IPS-NIHi11 (cell line): ENCODE measurements at regions not wholly inside any gene's neighbourhood (a gene's known extent, or its start where the extent isn't known, plus 50 kb on each side); places are given as distances from the start of the nearest gene placed in this dataset.

Experiments used
- DNase-seq: peaks from one replicate; pipeline ENCODE4 v3.0.0; 2012; ENCODE audit warnings: mixed read lengths, low spot score

GRCh38 chr1:192002063-192002462, 156.2 kb upstream of the RGS18 start:
- DNase-seq = no peak

DNA sequence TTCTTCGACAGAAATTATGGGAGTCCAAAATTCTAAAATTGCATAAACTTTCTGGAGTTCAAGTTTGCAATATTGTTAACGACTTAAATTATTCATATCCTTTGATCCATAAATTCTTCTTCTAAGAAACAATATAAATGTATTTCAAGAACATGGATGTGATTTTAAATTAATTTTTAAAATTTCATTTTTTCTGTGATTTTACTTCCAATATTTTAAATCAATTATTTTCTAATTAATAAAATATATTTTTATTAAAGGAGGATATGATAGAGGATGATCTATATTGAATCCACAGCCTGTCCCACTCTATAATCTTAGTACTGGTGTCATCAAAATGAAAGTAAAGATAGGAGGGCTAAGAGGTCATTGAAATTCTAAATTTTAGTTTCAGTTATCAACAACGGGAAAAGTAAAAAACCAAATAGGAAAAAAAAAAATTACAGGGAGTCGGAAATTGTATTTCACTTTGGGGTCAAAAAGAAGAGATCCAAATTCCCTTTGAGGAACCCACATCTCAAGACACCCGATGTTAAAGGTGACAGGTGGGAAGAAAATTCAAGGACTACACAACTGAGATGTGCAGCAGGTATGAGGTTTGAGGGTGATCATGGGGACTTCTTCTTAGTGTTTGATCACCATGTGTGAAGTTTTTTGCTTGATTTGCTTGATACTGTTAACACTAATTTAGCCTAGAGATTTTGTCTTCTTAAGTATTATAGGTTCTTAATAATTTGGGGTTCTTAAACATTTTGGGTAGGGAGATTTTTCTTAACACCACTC, 154.8 kb upstream of the RGS18 start:
- DNase-seq = no peak

- no peak for DNase-seq
Observed at GRCh38 chr1:192005976-192006375, 152.3 kb upstream of the RGS18 start.

- no peak for DNase-seq
Observed at GRCh38 chr1:192008281-192008825, 149.9 kb upstream of the RGS18 start.

- no peak for DNase-seq
Observed at GRCh38 chr1:192010406-192010805, 147.9 kb upstream of the RGS18 start.

DNA sequence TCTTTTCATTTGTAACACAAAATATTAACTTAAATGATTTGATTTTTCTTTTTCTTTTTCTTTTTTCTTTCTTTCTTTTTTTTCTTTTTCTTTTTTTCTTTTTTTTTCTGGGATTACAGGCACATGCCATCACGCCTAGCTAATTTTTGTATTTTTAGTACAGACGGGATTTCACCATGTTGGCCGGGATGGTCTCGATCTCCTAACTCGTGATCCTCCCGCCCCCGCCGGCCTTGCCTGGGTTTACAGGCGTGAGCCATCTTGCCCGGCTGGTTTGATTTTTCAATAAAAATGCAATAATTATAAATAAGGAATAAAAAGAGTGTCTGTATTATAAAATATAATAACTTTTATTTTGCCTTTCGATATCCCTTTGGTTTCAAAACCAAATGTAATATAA, 146.7 kb upstream of the RGS18 start:
- no peak for DNase-seq

- DNase-seq = no peak
Observed at GRCh38 chr1:192022827-192023226, 135.4 kb upstream of the RGS18 start.

DNA sequence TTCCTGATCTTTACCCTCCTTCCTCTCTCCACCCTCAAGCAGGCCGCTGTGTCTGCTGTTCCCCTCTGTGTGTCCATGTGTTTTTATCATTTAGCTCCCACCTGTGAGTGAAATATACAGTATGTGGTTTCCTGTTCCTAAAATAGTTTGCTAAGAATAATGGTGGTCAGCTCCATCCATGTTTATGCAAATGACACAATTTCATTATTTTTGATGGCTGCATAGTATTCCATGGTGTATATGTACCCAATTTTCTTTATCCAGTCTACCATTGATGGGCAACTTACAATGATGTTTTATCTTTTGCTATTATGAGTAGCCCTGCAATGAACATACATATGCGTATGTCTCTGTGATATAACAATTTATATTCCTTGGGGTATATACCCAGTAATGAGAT, 133.4 kb upstream of the RGS18 start:
- no peak for DNase-seq

- no peak for DNase-seq
Observed at GRCh38 chr1:192038567-192038966, 119.7 kb upstream of the RGS18 start.

- DNase-seq = no peak
Observed at GRCh38 chr1:192045131-192045530, 113.1 kb upstream of the RGS18 start.

DNA sequence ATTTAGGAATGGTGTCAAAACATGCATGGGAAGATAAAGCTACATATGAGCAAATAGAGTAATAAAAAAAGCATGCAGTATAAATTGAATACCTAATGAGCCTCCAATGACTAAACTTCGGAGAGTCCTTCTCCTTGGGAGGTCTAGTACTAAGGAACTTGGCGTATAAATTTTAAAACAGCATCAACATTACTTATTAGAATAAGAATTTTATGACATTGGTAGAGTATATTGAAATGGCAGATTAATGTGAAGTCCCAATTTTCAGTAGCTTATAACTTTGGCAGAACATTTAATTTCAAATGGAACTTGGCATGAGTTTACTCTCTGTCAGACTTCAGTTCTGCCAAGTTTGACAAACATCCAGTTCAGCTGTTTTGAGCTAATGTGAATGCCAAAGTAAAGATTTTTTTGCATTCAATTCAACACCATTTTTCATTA, 104.7 kb upstream of the RGS18 start:
- DNase-seq = no peak

DNA sequence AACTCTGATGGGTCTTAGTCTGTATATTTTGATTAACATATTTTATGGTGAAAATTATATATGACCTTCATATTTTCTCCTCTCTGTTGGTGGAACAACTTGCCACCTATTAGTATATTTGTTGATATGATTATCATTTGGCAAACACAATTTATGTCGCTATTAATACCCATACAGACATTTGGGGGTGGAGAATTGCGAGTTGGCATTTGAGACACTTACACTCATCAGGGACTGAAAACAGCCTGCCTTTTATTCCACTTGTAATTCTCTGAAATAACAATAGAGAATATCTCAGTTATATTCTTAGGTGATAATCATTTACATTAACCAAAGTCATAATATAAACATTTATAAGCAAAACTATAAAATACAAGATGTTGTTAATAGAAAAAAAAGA, 100.5 kb upstream of the RGS18 start:
- no peak for DNase-seq

- DNase-seq = no peak
Observed at GRCh38 chr1:192059407-192059806, 98.9 kb upstream of the RGS18 start.

DNA sequence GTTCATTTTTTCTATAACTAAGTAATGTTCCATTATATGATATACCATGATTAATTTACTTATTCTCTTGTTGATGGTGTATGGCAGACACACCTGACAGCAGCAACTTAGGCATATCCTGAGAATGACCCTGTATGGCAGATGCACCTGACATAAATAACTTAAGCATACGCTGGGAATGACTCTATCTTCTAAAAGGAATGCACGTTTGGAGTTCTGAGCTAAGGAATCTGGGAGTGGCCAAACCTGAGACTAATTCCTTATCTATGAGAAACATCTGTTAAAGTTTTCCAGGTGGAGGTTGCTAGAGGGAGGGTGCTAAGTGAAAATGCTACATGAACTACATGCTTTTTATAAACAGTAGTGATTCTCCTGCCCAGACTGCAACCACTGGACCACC, 96.7 kb upstream of the RGS18 start:
- DNase-seq = no peak

DNA sequence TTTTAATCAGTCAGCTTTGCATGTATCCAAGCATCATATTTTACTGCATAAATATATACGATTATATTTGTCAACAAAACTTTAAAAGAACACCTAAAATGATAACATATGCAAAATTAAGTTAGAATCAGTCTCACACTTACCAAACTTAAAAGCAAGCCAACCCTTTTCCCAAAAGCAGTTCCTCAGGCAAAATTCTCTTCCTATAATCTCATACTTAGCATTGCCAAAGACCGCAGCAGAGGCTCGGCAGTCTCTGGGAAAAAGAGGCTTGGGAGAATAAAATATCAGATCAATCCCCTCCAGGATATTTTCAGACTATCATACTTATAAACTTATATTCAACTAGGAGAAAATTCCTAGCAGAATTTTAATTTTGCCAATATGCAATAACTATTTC, 93.2 kb upstream of the RGS18 start:
- DNase-seq = no peak

GRCh38 chr1:192066202-192066601, 92.1 kb upstream of the RGS18 start:
- DNase-seq = no peak

- DNase-seq = no peak
Observed at GRCh38 chr1:192067360-192067759, 90.9 kb upstream of the RGS18 start.

- DNase-seq = no peak
Observed at GRCh38 chr1:192070213-192070612, 88.0 kb upstream of the RGS18 start.

- DNase-seq = no peak
Observed at GRCh38 chr1:192080684-192081083, 77.6 kb upstream of the RGS18 start.

- DNase-seq = no peak
Observed at GRCh38 chr1:192081359-192081758, 76.9 kb upstream of the RGS18 start.

- no peak for DNase-seq
Observed at GRCh38 chr1:192086644-192087043, 71.6 kb upstream of the RGS18 start.

DNA sequence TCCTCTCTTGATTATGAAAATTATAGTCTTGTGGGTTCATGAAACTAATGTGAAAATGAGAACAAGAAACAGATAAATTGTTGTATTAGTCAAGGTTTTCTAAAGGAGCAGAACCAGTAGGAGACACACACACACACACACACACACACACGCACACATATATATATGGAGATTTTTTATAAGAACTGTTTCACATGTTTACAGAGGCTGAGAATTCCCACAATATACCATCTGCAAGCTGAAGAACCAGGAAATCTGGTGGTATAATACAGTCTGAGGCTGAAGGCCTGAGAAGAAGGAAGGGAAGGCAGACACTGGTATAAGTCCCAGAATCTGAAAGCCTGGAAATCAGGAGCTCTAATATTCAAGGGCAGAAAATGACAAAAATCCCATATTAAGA, 70.9 kb upstream of the RGS18 start:
- DNase-seq = no peak

GRCh38 chr1:192088496-192088895, 69.8 kb upstream of the RGS18 start:
- DNase-seq = no peak

- no peak for DNase-seq
Observed at GRCh38 chr1:192098001-192098400, 60.3 kb upstream of the RGS18 start.
